Caco-2 (cell line): ENCODE measurements at regions not wholly inside any gene's neighbourhood (a gene's known extent, or its start where the extent isn't known, plus 50 kb on each side); places are given as distances from the start of the nearest gene placed in this dataset.

ENCODE experiments used
- BruUV-seq: library from RNA; stranded (reverse); fragments of 400-500 nt; replicated peaks from 2 replicates; lab custom pipeline; 2021; lab: Mats Ljungman, UMichigan
- CTCF ChIA-PET: fragments of 300-600 bp; sonication (Branson Sonifier 250); formaldehyde crosslinking; loops from one replicate; lab custom pipeline; 2022; ENCODE audit warnings: antibody characterized with exemption; lab: Charles Lee
- POLR2A ChIA-PET: fragments of 300-600 bp; sonication (Branson Sonifier 250); formaldehyde crosslinking; loops from one replicate; lab custom pipeline; 2022; ENCODE audit warnings: antibody characterized with exemption; lab: Charles Lee
- DNase-seq, 2 experiments: peaks; one replicate each; pipeline versions ENCODE4 v3.0.0 to v3.0.0-alpha.2; 2020 to 2022
- H3K27me3 ChIP-seq: replicated peaks from 2 replicates; pipeline ENCODE4 v1.6.0; 2011; ENCODE audit warnings: low read length; ENCODE audit not compliant: control insufficient read depth, insufficient read depth
- H3K36me3 ChIP-seq: 2 replicates; pipeline ENCODE4 v1.5.1; 2011; ENCODE audit warnings: low read length; ENCODE audit not compliant: control insufficient read depth, insufficient read depth
- H3K4me1 ChIP-seq: fragments of 250-450 bp; sonication (Bioruptor Pico); 2 replicates; pipeline ENCODE4 v1.5.1; 2020; ENCODE audit warnings: mild to moderate bottlenecking
- H3K4me3 ChIP-seq: 2 replicates; pipeline ENCODE4 v1.5.1; 2011; ENCODE audit warnings: low read depth, mild to moderate bottlenecking, control low read depth, low read length
- H3K9me3 ChIP-seq: fragments of 250-450 bp; sonication (Bioruptor Pico); 2 replicates; pipeline ENCODE4 v1.5.1; 2020; ENCODE audit warnings: mild to moderate bottlenecking, moderate library complexity
- H3K27ac Mint-ChIP-seq: one replicate; pipeline ENCODE4 v1.8.0; 2022; ENCODE audit warnings: mixed read lengths; ENCODE audit not compliant: unreplicated experiment
- H3K27me3 Mint-ChIP-seq: one replicate; pipeline ENCODE4 v1.8.0; 2022; ENCODE audit warnings: mixed read lengths; ENCODE audit not compliant: insufficient read depth, unreplicated experiment
- H3K36me3 Mint-ChIP-seq: one replicate; pipeline ENCODE4 v1.8.0; 2022; ENCODE audit warnings: mild to moderate bottlenecking, mixed read lengths; ENCODE audit not compliant: insufficient read depth, unreplicated experiment
- H3K4me1 Mint-ChIP-seq: one replicate; pipeline ENCODE4 v1.8.0; 2022; ENCODE audit warnings: low read depth, mixed read lengths; ENCODE audit not compliant: unreplicated experiment
- H3K4me3 Mint-ChIP-seq: one replicate; pipeline ENCODE4 v1.8.0; 2022; ENCODE audit warnings: mild to moderate bottlenecking, moderate library complexity, mixed read lengths; ENCODE audit not compliant: unreplicated experiment
- H3K9me3 Mint-ChIP-seq: one replicate; pipeline ENCODE4 v1.8.0; 2022; ENCODE audit warnings: mixed read lengths; ENCODE audit not compliant: unreplicated experiment
- intact Hi-C: fragments of 100-400 bp; cut with micrococcal nuclease; formaldehyde crosslinking; loops from one replicate; pipeline ENCODE4 v1.10.0; 2022; ENCODE audit not compliant: unreplicated experiment
- TF ChIP-seq, protein P1 (sequence below), 2 experiments: fragments of 200-600 bp in 1 of 2; IDR thresholded peaks; 1 replicate in 1 of 2; 2 replicates in 1 of 2; pipeline versions ENCODE4 v1.5.1 to v1.8.0; 2011 to 2022; ENCODE audit warnings: antibody characterized with exemption in 1 of 2, control low read depth in 1 of 2, inconsistent platforms in 1 of 2, low read depth in 1 of 2, low read length in 1 of 2, mild to moderate bottlenecking in 1 of 2, moderate library complexity in 1 of 2; ENCODE audit not compliant: insufficient read depth in 1 of 2, severe bottlenecking in 1 of 2, unreplicated experiment in 1 of 2

DNA sequence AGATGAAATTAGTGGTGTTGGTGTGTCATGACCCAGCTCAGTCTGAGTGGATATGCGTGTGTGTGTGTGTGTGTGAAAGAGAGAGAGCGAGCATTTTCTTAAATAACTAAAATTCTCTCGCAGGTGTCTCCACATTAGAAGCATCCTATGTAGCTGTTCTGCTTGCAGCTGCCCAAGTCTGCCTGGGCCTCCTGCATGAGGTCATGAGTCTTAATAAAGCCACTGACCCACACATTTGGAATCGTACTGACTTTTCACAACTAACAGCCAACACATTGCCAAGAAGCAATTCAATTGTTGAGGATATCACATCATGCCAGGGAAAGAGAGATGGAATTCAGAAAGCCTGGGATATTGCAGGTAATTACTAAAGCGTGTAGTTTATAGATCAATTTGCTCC lies 238.2 kb upstream of the AJAP1 start:
- H3K4me1 Mint-ChIP-seq: no peaks in the 10 kb centered on the region
- intact Hi-C loops: no loop called here
- H3K27me3 Mint-ChIP-seq: no peaks in the 10 kb centered on the region
- no peaks in the 10 kb centered on the region for H3K36me3 ChIP-seq
- no peak overlapping the region for H3K27ac Mint-ChIP-seq
- H3K9me3 ChIP-seq: no peaks in the 10 kb centered on the region
- H3K4me3 ChIP-seq: no peak overlapping the region
- ChIA-PET POLR2A (no interaction called here), CTCF (no interaction called here)
- peaks cover 49% of the 10 kb centered on the region for H3K9me3 Mint-ChIP-seq
- TF ChIP-seq, protein P1, sequence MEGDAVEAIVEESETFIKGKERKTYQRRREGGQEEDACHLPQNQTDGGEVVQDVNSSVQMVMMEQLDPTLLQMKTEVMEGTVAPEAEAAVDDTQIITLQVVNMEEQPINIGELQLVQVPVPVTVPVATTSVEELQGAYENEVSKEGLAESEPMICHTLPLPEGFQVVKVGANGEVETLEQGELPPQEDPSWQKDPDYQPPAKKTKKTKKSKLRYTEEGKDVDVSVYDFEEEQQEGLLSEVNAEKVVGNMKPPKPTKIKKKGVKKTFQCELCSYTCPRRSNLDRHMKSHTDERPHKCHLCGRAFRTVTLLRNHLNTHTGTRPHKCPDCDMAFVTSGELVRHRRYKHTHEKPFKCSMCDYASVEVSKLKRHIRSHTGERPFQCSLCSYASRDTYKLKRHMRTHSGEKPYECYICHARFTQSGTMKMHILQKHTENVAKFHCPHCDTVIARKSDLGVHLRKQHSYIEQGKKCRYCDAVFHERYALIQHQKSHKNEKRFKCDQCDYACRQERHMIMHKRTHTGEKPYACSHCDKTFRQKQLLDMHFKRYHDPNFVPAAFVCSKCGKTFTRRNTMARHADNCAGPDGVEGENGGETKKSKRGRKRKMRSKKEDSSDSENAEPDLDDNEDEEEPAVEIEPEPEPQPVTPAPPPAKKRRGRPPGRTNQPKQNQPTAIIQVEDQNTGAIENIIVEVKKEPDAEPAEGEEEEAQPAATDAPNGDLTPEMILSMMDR (IDR thresholded peaks at IDR 0.05; ENCODE audit: insufficient read depth in 1 of 2, low read depth in 1 of 2, low read length in 1 of 2, severe bottlenecking in 1 of 2, unreplicated experiment in 1 of 2): no peak
- no peak for DNase-seq
- no peak overlapping the region for H3K4me3 Mint-ChIP-seq
- H3K27me3 ChIP-seq: no peaks in the 10 kb centered on the region
- no peaks in the 10 kb centered on the region for H3K4me1 ChIP-seq
- BruUV-seq: no TSS peak
- H3K36me3 Mint-ChIP-seq: no peaks in the 10 kb centered on the region

DNA sequence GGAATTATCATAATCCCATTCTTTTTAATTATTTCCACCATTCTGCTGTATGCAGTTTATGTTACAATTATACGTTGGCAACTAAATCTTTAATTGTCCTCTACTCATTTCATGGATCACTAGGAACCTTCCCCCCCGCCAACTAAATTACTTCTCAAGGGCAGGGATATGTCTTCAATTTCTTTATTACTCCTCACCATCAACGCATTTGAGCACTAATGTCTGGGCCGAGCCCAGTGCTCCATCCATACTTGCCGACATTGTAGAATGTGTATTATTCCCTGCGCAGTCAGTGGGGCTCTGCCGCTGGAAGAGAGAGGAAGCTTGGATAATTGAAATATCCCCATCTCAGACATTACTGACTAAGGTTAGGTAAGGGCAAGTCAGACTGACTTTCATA lies 236.4 kb upstream of the AJAP1 start:
- peaks cover 44% of the 10 kb centered on the region for H3K9me3 Mint-ChIP-seq
- no peaks in the 10 kb centered on the region for H3K4me1 Mint-ChIP-seq
- H3K4me3 ChIP-seq: no peak overlapping the region
- intact Hi-C loops: no loop called here
- no peaks in the 10 kb centered on the region for H3K27me3 Mint-ChIP-seq
- no peaks in the 10 kb centered on the region for H3K9me3 ChIP-seq
- no peak overlapping the region for H3K27ac Mint-ChIP-seq
- TF ChIP-seq, protein P1 (IDR thresholded peaks at IDR 0.05; ENCODE audit: insufficient read depth in 1 of 2, low read depth in 1 of 2, low read length in 1 of 2, severe bottlenecking in 1 of 2, unreplicated experiment in 1 of 2): no peak
- BruUV-seq: no TSS peak
- no peaks in the 10 kb centered on the region for H3K36me3 Mint-ChIP-seq
- H3K36me3 ChIP-seq: no peaks in the 10 kb centered on the region
- no peak for DNase-seq
- POLR2A ChIA-PET: no interaction called here
- H3K4me3 Mint-ChIP-seq: no peak overlapping the region
- H3K27me3 ChIP-seq: no peaks in the 10 kb centered on the region
- H3K4me1 ChIP-seq: no peaks in the 10 kb centered on the region
- CTCF ChIA-PET: no interaction called here

DNA sequence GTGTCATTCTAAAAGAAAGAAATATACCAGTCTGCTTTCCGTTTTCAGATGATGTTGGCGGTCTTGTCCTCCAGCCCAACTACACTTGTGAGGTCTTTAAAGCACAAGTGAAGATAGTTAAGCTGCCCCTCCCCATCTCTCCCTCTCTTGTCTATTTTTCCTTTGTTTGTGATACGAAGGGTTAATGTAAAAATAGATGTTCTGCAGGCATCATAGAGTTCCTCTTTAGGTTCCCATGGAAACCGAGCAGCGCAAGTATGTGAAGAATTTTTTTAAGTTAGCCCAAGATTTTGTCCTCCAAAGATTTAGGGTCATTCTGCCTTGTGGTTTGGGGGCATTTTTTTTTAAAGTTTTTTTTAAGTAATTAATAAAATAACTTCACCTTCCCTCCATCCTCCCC lies 232.4 kb upstream of the AJAP1 start:
- no peak for DNase-seq
- CTCF ChIA-PET: no interaction called here
- no peaks in the 10 kb centered on the region for H3K9me3 ChIP-seq
- no peak overlapping the region for H3K27ac Mint-ChIP-seq
- POLR2A ChIA-PET: no interaction called here
- H3K36me3 ChIP-seq: no peaks in the 10 kb centered on the region
- no peaks in the 10 kb centered on the region for H3K27me3 ChIP-seq
- no peaks in the 10 kb centered on the region for H3K36me3 Mint-ChIP-seq
- no peaks in the 10 kb centered on the region for H3K4me1 Mint-ChIP-seq
- H3K4me1 ChIP-seq: no peaks in the 10 kb centered on the region
- H3K9me3 Mint-ChIP-seq: peaks cover 34% of the 10 kb centered on the region
- intact Hi-C loops: no loop called here
- H3K4me3 Mint-ChIP-seq: no peak overlapping the region
- no peak overlapping the region for H3K4me3 ChIP-seq
- H3K27me3 Mint-ChIP-seq: no peaks in the 10 kb centered on the region
- BruUV-seq: no TSS peak
- TF ChIP-seq, protein P1 (IDR thresholded peaks at IDR 0.05; ENCODE audit: insufficient read depth in 1 of 2, low read depth in 1 of 2, low read length in 1 of 2, severe bottlenecking in 1 of 2, unreplicated experiment in 1 of 2): no peak
